GM19043 (cell line): ENCODE measurements at regions not wholly inside any gene's neighbourhood (a gene's known extent, or its start where the extent isn't known, plus 50 kb on each side); places are given as distances from the start of the nearest gene placed in this dataset.

Source experiments
- ATAC-seq: cut with Tn5 transposase; IDR thresholded peaks from one replicate; pipeline ENCODE4 v1.9.1; 2021; ENCODE audit warnings: low read depth; ENCODE audit not compliant: unreplicated experiment

DNA sequence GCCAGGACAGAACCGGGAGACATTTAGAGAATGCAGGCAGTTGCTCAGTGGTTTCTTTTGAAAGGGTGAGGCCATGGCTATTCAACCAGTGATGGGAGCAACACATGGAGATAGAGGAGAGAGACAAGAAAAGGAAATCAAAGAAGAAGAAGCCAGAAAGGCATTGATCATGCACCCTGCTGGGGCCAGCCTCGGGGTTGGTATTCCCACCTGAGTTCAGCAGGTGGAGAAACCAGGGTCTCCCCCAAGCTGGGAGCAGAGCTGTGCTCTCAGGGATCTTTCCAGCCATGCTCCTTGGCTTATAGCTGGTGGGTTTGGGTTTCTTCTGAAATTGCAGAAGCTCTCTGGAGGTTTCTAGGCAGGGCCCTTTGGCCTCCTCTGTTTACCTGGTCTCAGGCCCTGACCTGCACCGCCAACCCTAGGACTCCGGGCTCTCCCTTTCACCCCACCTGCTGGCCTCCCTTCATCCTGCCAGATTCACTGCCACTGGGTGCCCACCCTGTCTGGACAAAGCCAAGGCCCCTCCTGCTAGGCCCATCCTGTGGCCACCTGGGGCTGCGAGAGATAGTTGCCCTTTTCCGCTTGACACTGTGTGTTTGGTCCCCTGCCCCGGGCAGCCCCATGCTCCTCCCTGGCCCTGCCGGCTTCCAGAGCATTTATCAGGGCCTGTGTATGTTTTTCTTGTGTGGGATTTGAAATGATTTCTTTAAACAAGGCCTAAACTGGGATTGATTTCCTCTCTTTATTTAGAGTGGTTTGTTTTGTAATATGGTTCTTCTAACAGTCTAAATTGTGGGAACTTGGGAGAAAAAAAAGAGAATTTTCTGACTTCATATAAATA lies 126.7 kb downstream of the DDX1 start:
- no peak for ATAC-seq

DNA sequence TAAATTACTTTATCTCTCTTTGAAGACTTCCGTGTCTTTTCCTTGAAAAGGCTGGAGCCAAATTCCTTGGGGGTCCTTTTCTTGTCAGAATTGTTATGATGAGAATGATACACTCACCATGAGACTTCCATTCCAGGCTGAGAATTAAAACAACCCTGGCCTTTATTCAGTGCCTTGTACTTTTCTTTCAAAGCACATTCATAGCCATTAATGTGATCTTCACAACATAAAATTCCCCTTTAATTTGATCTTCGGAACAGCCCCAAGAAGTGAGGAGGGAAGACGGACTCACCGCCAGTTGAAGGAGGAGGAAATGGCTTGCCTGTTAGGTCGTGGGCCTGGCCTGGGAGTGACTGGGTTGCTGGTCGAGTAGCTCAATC lies 127.3 kb downstream of the DDX1 start:
- ATAC-seq = no peak

DNA sequence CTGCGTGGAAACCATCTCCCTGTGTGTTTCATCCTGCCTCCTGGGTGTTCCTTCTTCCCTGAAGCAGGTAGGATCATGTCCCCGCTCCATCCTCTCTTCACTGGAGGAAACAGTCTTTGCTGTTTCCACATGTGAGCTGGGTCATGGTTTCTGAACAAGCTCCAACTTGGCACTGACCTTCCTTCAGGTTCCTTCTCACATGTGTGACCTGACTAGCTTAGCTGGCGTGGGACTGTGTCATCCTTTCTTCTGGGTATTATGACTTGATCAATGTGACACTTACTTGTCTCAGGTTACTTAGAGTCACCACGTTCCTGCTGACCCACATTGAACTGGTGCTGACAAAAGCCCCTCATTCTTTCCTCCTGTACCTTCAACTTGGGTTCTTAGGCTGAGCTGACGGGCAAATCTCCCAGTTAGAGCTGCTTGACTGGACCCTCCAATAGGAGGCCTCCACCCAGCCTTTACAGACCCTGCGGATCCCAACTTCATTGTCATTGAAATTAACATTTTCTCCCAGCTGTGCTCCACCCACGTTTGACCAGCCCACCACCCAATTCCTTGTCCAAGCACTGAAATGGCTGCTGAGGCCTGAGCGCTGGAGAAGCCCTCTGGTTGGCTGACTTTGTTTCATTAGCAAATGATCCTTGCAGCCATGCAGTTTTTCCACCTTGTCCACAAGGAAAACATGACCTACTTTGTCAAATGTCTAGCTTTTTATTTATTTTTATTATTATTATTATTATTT lies 128.1 kb downstream of the DDX1 start:
- ATAC-seq = no peak

DNA sequence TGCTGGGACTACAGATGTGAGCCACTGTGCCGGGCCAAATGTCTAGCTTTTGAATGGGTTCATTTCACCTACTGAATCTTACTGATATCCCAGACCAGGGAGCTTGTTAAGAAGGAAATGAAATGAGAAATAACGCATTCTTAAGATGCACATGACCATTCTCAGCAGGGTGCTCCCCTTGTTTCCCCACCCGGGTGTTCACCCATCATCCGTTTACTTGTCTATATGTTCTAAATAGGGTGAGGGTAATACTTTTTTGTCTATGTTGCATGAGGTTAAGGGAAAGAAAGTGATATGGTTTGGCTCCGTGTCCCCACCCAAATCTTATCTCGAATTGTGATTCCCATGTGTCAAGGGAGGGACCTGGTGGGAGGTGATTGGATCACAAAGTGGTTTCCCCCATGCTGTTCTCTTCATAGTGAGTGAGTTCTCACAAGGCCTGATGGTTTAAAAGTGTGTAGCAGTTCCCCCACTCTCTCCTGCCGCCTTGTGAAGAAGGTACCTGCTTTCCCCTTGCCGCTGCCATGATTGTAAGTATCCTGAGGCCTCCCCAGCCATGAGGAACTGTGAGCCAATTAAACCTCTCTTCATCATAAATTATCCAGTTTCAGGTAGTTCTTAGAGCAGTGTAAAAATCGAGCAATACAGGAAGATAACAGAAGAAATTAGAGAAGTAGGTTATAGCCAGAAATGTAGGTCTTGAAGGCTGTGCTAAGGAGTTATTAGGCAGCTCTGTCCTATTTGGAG lies 129.1 kb downstream of the DDX1 start:
- ATAC-seq = no peak

DNA sequence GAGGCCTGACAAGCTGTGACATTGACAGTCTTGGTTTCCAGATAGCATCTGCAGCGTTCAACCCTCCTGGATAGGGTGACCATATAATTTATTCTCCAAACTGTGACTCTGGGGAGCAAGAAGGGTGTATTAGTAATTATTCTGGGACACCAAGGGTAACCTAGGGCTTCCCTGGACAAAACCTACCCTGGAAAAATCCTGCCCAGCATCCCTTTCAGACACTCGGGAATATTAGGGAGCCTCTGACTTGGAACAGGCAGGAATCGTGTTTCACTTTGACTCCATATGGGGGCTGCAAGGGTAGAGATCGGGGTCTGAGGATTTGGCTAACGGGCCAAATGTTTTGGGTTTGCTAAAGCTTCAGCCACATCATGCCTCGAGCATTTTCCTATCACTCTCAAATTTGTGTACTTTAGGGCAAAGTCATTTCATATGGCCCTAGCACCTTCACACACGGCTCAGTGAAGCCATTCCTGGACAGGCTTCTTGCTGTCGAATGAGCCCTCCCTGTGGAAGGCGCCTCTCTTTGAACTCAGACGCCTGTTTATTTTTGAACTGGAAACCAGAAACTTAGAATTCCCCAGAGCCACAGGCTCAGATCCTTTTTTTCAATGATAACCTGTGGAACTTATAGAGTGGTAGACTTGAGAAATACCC lies 129.9 kb downstream of the DDX1 start:
- no peak for ATAC-seq

DNA sequence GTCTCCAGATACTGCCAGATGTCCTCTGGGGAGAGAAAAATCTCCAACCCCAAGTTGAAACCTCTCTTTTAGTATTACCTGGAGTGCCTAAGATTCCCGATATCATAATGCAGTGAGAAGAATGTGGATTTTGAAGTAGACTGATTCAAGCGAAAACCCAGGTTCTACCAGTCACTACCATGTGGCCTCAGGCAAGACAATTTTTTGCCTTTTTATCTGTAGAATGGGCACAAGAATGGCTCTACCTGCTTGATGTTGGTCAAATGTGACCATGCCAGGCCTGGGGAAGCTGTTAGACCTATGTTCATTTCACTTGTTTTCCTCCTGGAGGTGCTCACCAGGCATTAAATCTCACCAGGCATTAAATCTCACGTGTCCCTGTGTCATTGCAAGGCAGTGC lies 131.3 kb downstream of the DDX1 start:
- ATAC-seq = no peak

DNA sequence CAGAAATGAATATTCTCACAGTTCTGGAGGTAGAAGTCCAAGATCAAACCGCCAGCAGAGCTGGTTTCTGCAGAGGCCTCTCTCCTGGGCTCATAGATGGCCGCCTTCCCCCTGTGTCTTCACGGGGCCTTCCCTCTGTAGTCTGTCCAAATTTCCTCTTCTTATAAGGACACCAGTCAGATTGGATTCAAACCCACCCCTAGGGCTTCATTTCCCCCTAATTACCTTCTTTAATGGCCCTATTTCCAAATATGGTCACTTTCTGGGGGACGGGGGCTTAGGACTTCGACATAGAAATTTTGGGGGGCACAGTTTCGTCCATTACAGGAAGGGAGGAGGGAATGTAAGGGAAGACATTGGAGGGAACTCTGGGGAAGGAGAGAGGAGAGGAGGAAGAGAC lies 132.6 kb downstream of the DDX1 start:
- ATAC-seq = no peak

DNA sequence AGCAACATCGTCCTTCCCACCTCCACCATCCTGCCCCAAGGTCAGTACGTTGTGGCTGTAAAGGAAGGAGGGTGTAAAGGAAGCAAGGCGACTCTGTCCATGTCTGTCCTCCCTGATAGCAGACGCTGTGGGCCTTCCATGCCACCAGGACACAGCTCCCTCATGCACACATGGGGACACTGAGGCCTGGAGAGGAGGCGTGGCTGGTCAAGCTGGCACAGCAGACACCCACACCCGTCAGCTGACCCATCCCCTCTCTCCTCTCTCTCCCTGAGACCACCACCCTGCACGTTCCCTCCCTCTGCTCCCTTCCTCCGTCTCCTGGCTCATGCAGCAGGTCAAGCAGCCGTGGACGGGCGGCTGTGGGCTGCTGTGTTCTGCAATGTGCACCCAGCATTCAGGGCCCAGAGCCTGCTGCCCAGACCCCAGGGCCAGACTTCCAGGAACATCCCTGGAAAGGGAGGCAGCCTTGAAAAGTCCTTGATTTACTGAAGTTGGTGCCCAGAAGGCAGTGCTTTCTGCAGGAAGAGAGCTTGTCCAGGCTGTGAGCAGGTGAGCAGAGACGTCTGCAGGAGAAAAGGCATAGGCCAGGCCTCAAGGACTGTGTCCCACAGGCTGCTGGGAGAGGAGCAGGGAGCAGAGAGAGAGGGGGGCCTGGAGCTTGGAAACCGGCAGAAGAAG lies 133.6 kb downstream of the DDX1 start:
- no peak for ATAC-seq

DNA sequence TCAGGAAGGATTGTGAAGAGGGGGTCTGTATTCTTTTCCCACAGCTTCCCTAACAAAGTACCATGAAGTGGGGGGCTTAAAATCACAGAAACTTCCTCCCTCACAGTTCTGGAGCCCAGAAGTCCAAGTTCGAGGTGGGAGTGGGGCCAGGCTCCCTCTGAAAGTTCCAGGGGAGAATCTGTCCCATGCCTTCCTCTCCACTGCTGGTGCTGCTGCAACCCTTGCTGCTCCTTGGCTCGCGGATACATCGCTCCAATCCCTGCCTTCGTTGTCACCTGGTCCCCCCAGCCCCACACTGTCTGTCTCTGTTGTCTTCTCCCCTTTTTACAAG lies 134.1 kb downstream of the DDX1 start:
- no peak for ATAC-seq

DNA sequence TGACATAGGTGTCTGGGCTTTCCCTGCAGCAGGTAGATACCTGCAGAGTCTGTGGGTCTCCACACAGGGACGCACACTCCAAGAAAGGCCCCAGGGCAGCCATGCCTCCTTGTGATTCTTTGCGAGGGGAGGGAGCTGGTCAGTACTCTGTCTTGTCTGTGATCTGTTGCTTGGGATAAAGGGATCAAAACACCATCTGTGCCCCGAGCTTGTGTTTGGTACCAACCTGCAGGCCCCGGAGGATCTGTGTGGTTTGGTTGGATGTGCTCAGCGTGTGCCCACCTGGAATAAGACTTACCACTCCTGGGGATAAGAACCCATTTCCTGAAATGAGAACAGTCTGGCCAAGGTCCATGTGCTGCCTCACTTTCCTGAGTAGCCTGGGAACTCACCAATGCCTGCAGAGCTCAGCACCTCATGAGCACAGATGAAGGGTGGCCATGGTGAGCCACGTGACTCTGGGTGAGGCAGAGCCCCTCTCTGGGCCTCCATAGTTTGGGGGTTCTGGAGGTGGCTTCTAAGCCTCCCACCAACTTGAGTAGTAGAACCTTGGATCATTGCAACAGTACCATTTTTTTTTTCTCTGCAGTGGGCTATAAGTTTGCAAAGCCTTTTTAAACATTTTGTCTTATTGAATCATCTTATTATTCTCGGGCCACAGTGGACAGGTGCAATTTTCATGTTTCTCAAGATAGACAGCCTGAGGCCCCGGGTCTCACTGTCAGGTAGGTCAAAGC lies 134.8 kb downstream of the DDX1 start:
- no peak for ATAC-seq

DNA sequence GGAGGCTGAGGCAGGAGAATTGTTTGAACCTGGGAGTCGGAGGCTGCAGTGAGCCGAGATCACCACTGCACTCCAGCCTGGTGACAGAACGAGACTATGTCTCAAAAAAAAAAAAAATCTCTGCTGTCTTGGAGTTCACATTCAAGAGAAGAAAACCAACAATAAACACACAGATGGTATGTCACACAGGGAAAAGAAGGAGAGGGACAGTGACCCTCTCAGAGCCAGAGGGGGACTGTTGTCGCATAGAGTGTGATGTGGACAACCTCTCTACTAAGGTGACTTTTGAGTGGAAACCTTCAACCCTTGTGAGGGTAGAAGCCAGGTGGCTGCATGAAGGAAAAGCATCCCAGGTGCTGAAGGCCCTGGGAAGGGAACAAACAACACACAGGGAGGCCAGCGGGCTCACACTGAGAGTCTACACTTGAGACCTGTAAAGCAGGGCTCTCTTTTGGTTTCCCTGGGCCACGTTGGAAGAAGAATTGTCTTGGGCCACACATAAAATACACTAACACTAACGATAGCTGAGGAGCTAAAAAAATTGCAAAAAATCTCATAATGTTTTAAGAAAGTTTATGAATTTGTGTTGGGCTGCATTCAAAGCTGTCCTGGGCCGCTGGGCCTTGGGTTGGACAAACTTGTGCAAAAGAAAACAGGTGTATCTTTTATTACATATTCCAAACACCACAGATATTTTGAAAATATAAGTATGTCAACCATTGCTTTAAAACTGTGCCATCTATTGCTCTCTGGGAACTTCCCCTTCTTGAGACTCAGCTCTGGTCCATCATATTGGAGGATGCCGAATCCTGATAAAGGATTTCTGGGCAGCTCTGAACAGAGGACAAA lies 136.0 kb downstream of the DDX1 start:
- no peak for ATAC-seq

DNA sequence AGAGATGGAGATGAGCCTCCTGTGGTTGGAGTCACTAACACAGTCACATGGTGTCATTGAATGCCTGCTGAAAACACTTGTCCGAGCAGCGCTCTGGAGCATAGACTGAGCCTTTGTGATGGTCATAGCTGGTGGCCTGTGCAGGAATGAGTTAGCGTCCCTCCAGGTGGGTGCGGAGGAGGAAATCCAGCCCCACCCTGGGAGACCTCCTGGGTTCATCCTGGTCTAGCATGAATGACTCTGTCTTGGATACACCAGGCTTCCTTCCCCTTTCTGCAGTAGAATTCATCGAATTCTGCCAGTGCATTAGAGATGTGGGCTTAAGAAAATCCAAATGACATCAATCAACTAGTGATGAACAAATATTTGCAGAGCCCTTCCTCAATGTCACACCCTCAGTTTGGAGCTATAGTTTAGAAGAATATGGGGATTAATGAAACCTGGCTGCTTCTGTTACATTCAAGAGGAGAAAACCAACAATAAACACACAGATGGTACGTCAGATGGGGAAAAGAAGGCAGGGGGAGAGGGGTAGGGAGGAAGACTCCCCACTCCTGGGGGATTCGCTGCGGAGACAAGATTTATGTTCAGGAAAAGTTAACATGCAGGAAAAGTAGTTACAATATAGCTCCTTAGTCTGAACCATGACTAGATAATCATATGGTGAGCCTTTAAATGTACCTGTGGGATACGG lies 136.7 kb downstream of the DDX1 start:
- no peak for ATAC-seq

DNA sequence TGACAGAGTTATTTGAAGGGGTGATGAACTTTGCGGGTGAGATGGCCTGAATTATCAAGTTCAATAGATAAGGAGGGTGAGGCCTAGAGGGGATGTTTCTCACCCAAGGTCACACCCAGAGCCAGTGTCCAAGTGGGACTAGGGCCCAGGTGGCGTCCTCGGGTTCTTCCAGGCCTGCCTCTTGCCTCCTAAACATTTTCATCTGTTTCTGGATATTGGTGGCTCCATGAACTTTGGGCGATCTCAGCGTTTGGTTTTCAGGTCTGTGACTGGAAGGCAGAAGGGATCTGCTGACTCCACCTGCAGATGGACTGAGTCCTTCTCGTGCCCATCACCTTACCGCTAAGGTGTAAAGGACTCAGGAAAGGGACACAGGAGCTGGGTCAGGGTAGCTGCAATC lies 137.3 kb downstream of the DDX1 start:
- ATAC-seq = no peak

DNA sequence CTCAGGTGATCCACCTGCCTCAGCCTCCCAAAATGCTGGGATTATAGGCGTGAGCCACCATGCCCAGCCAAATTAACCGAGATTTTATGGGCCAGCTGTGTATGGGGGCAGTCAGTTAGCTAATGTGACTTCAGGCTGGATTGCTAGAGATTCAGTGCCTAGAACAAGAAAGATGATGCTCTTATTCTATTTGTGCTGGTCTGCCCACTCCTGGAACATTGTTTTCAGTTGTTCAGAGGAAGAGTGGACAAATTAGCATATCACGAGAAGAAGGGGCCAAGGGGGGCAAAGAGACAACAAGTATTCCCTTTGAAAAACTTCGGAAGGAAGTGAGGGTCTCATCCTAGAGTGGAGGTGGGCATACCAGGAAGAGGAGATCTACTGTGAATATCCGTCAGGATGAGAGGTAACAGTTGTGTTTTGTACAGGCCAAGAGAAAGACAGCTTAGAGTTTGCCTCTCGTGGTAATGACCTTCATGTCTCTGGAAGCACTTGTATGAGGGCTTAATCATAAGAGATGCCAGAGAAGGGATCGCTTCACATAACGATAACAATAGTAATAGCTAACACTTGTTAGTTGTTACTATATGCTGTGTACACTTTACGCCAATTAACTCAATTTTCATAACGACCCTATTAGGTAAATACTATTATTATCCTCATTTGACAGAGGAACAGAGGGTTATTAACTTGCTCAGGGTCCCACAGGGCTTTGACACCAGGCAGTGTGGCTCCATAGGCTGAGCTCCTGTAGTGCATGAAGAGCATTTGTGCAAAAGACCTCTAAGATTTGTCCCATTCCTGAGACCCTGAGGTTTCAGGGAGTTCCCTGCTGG lies 138.3 kb downstream of the DDX1 start:
- ATAC-seq = no peak

DNA sequence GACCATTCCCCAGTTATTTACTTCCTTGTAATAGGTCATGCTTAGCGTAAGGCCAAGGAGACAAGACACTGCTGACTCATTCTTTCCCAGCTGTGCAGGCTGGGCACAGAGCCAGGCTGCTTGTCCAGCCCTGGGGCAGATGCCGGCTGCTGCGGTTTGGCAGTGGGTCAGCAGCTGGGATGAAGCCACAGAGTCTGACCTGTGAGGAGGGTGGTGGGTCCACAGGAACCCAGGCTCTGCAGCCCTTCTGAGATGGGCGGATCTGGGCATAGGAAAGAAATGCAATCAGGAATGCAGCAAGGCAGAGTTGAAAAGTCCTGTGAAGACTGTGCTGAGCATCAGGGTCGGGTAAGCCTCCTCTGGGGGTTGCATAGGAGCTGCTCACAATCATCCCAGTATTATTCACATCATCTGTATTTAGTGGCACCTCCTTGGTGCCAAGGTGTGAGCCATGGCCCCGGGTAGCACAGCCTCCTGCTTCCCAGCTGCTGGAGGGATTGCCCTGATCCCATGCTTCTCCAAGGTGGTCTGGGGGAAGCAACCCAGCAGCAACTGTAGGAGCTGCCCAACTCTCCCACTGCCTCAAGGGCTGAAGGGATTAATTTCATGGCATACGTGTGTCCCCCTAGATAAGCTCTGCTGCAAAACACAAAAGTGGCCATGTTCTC lies 139.0 kb downstream of the DDX1 start:
- ATAC-seq = peak; percentile 38

DNA sequence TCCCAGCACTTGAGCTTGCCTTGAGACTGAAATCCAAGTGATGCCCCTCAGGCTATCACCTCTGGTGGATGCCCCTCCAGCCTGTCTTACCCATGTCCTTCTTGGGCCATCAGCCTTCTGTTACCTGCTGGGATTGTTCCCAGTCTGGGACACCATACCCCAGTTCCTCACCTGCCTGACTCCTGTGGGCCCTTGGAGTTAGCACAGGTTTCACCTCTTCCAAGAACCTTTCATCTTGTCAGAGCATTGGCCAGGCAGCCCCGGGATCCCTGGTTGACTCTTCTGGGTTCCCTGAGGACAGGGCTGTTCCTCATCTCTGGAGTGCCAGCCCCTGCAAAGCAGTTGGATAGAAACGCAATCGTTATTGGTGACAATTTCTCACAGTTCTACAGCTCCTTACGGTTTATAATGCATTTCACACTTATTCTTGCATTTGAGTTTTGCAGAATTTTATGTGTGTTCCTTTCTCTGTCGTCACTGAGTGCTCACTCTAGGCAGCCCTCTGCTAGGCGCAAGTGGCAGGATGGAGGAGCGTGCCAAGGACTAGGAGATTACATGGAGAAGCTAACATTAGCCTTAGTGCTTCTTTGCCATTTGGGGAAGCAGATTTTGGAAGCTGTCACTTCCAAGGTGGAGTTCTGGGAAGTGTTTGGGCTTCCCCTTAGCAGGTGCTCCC lies 139.7 kb downstream of the DDX1 start:
- no peak for ATAC-seq
